Caco-2 (cell line): ENCODE measurements at regions not wholly inside any gene's neighbourhood (a gene's known extent, or its start where the extent isn't known, plus 50 kb on each side); places are given as distances from the start of the nearest gene placed in this dataset.

Experiments used
- BruUV-seq: library from RNA; stranded (reverse); fragments of 400-500 nt; replicated peaks from 2 replicates; lab custom pipeline; 2021; lab: Mats Ljungman, UMichigan
- CTCF ChIA-PET: fragments of 300-600 bp; sonication (Branson Sonifier 250); formaldehyde crosslinking; loops from one replicate; lab custom pipeline; 2022; ENCODE audit warnings: antibody characterized with exemption; lab: Charles Lee
- POLR2A ChIA-PET: fragments of 300-600 bp; sonication (Branson Sonifier 250); formaldehyde crosslinking; loops from one replicate; lab custom pipeline; 2022; ENCODE audit warnings: antibody characterized with exemption; lab: Charles Lee
- DNase-seq, 2 experiments: peaks; one replicate each; pipeline versions ENCODE4 v3.0.0 to v3.0.0-alpha.2; 2020 to 2022
- H3K27me3 ChIP-seq: replicated peaks from 2 replicates; pipeline ENCODE4 v1.6.0; 2011; ENCODE audit warnings: low read length; ENCODE audit not compliant: control insufficient read depth, insufficient read depth
- H3K36me3 ChIP-seq: 2 replicates; pipeline ENCODE4 v1.5.1; 2011; ENCODE audit warnings: low read length; ENCODE audit not compliant: control insufficient read depth, insufficient read depth
- H3K4me1 ChIP-seq: fragments of 250-450 bp; sonication (Bioruptor Pico); 2 replicates; pipeline ENCODE4 v1.5.1; 2020; ENCODE audit warnings: mild to moderate bottlenecking
- H3K4me3 ChIP-seq: 2 replicates; pipeline ENCODE4 v1.5.1; 2011; ENCODE audit warnings: low read depth, mild to moderate bottlenecking, control low read depth, low read length
- H3K9me3 ChIP-seq: fragments of 250-450 bp; sonication (Bioruptor Pico); 2 replicates; pipeline ENCODE4 v1.5.1; 2020; ENCODE audit warnings: mild to moderate bottlenecking, moderate library complexity
- H3K27ac Mint-ChIP-seq: one replicate; pipeline ENCODE4 v1.8.0; 2022; ENCODE audit warnings: mixed read lengths; ENCODE audit not compliant: unreplicated experiment
- H3K27me3 Mint-ChIP-seq: one replicate; pipeline ENCODE4 v1.8.0; 2022; ENCODE audit warnings: mixed read lengths; ENCODE audit not compliant: insufficient read depth, unreplicated experiment
- H3K36me3 Mint-ChIP-seq: one replicate; pipeline ENCODE4 v1.8.0; 2022; ENCODE audit warnings: mild to moderate bottlenecking, mixed read lengths; ENCODE audit not compliant: insufficient read depth, unreplicated experiment
- H3K4me1 Mint-ChIP-seq: one replicate; pipeline ENCODE4 v1.8.0; 2022; ENCODE audit warnings: low read depth, mixed read lengths; ENCODE audit not compliant: unreplicated experiment
- H3K4me3 Mint-ChIP-seq: one replicate; pipeline ENCODE4 v1.8.0; 2022; ENCODE audit warnings: mild to moderate bottlenecking, moderate library complexity, mixed read lengths; ENCODE audit not compliant: unreplicated experiment
- H3K9me3 Mint-ChIP-seq: one replicate; pipeline ENCODE4 v1.8.0; 2022; ENCODE audit warnings: mixed read lengths; ENCODE audit not compliant: unreplicated experiment
- intact Hi-C: fragments of 100-400 bp; cut with micrococcal nuclease; formaldehyde crosslinking; loops from one replicate; pipeline ENCODE4 v1.10.0; 2022; ENCODE audit not compliant: unreplicated experiment
- TF ChIP-seq, protein P1 (sequence below), 2 experiments: fragments of 200-600 bp in 1 of 2; IDR thresholded peaks; 1 replicate in 1 of 2; 2 replicates in 1 of 2; pipeline versions ENCODE4 v1.5.1 to v1.8.0; 2011 to 2022; ENCODE audit warnings: antibody characterized with exemption in 1 of 2, control low read depth in 1 of 2, inconsistent platforms in 1 of 2, low read depth in 1 of 2, low read length in 1 of 2, mild to moderate bottlenecking in 1 of 2, moderate library complexity in 1 of 2; ENCODE audit not compliant: insufficient read depth in 1 of 2, severe bottlenecking in 1 of 2, unreplicated experiment in 1 of 2

DNA sequence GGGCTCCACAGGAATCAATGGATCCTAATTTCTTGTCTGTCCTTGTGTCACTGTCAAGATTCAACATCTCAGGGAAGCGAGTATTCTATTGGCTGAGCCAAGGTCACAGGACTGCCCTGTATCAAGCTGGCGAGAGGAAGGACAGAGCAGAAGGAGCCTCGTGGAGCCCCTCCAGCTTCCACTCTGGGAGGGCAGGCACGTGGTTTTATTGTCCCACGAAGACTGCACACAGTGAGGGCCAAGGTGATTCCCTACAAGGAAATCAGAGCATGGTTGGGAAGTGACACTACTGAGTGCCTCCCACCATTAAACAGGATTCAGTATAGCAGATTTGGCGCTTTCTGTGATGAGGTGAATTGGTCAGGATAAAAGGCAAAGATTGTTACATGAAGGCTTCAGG lies 302.4 kb upstream of the CXCR4 start:
- no peaks in the 10 kb centered on the region for H3K27me3 ChIP-seq
- H3K36me3 ChIP-seq: no peaks in the 10 kb centered on the region
- peaks cover 2% of the 10 kb centered on the region for H3K27me3 Mint-ChIP-seq
- DNase-seq: no peak
- intact Hi-C loops: loop anchor here (5.0 kb wide), 3 partner anchors 107 to 502 kb away; no protein-coding TSS in a partner anchor
- no peaks in the 10 kb centered on the region for H3K36me3 Mint-ChIP-seq
- H3K4me1 ChIP-seq: 0 out of 2 replicates have a peak, but pooled peaks cover 10% of the 10 kb centered on the region
- no peak overlapping the region for H3K4me3 Mint-ChIP-seq
- ChIA-PET POLR2A (no interaction called here), CTCF (no interaction called here)
- no peak overlapping the region for H3K27ac Mint-ChIP-seq
- no peaks in the 10 kb centered on the region for H3K9me3 ChIP-seq
- H3K4me1 Mint-ChIP-seq: peaks cover 17% of the 10 kb centered on the region
- TF ChIP-seq, protein P1, sequence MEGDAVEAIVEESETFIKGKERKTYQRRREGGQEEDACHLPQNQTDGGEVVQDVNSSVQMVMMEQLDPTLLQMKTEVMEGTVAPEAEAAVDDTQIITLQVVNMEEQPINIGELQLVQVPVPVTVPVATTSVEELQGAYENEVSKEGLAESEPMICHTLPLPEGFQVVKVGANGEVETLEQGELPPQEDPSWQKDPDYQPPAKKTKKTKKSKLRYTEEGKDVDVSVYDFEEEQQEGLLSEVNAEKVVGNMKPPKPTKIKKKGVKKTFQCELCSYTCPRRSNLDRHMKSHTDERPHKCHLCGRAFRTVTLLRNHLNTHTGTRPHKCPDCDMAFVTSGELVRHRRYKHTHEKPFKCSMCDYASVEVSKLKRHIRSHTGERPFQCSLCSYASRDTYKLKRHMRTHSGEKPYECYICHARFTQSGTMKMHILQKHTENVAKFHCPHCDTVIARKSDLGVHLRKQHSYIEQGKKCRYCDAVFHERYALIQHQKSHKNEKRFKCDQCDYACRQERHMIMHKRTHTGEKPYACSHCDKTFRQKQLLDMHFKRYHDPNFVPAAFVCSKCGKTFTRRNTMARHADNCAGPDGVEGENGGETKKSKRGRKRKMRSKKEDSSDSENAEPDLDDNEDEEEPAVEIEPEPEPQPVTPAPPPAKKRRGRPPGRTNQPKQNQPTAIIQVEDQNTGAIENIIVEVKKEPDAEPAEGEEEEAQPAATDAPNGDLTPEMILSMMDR (IDR thresholded peaks at IDR 0.05; ENCODE audit: insufficient read depth in 1 of 2, low read depth in 1 of 2, low read length in 1 of 2, severe bottlenecking in 1 of 2, unreplicated experiment in 1 of 2): no peak
- BruUV-seq: no TSS peak
- no peak overlapping the region for H3K4me3 ChIP-seq
- H3K9me3 Mint-ChIP-seq: no peaks in the 10 kb centered on the region

DNA sequence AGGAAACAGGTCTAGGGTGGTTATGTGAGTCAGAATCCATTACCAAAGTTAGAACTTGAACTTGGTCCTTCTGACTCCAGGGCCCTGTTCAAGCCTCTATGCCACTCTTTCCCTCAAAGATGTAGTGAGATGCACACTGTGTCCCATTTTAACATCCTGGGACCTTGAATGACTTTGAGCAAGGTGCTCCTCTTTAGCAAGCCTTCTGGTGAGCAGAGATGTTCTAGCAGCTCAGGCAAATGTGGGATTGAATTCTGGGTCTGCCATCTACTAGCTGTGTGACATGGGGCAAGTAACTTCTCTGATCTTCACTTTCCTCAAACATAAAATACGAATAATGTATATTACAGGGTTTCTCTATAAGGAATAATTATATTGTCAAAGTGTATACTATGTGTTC lies 294.0 kb upstream of the CXCR4 start:
- Histone ChIP-seq H3K27me3 (no peaks in the 10 kb centered on the region), H3K9me3 (no peaks in the 10 kb centered on the region), H3K36me3 (no peaks in the 10 kb centered on the region), H3K4me1 (no peaks in the 10 kb centered on the region), H3K4me3 (no peak overlapping the region)
- no peaks in the 10 kb centered on the region for H3K36me3 Mint-ChIP-seq
- peaks cover 17% of the 10 kb centered on the region for H3K27me3 Mint-ChIP-seq
- no peak overlapping the region for H3K4me3 Mint-ChIP-seq
- H3K9me3 Mint-ChIP-seq: no peaks in the 10 kb centered on the region
- ChIA-PET CTCF (no interaction called here), POLR2A (no interaction called here)
- TF ChIP-seq, protein P1 (IDR thresholded peaks at IDR 0.05; ENCODE audit: insufficient read depth in 1 of 2, low read depth in 1 of 2, low read length in 1 of 2, severe bottlenecking in 1 of 2, unreplicated experiment in 1 of 2): no peak
- no peak overlapping the region for H3K27ac Mint-ChIP-seq
- DNase-seq: no peak
- intact Hi-C loops: no loop called here
- H3K4me1 Mint-ChIP-seq: no peaks in the 10 kb centered on the region
- BruUV-seq: no TSS peak

DNA sequence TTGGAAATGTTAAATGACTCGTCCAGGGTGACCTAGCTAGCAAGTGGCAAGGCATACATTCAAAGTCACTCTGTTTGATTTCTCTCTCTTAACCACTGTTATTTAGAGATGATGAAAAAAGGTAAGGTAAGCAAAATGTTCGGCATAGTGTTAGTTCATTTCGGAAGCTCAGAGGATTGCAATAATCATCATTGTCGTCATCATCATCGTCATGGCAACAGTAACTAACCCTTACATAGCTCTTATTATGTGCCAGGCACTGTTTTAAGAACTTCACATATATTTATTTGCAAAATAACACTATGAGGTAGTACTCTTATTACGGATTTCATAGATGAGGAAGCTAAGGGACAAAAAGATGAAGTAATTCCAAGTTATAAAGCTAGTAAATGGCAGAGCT lies 292.7 kb upstream of the CXCR4 start:
- no TSS peak for BruUV-seq
- Mint-ChIP-seq H3K4me3 (no peak overlapping the region), H3K27me3 (peaks cover 15% of the 10 kb centered on the region)

More for the DNA sequence above, 292.7 kb upstream of the CXCR4 start:
- Histone ChIP-seq H3K36me3 (no peaks in the 10 kb centered on the region), H3K4me3 (no peak overlapping the region), H3K4me1 (no peaks in the 10 kb centered on the region), H3K9me3 (no peaks in the 10 kb centered on the region), H3K27me3 (no peaks in the 10 kb centered on the region)
- Mint-ChIP-seq H3K36me3 (no peaks in the 10 kb centered on the region), H3K9me3 (no peaks in the 10 kb centered on the region), H3K4me1 (no peaks in the 10 kb centered on the region), H3K27ac (no peak overlapping the region)
- POLR2A ChIA-PET: interaction anchor here (0.5 kb wide), 1 partner anchor 462 kb away, joined by 8 read pairs; no protein-coding TSS in a partner anchor
- intact Hi-C loops: no loop called here
- CTCF ChIA-PET: no interaction called here
- no peak for DNase-seq
- TF ChIP-seq, protein P1 (IDR thresholded peaks at IDR 0.05; ENCODE audit: insufficient read depth in 1 of 2, low read depth in 1 of 2, low read length in 1 of 2, severe bottlenecking in 1 of 2, unreplicated experiment in 1 of 2): no peak
